Osteoblast (primary cell): ENCODE measurements at regions not wholly inside any gene's neighbourhood (a gene's known extent, or its start where the extent isn't known, plus 50 kb on each side); places are given as distances from the start of the nearest gene placed in this dataset.
A peak's percentile ranks its signal among the peaks of the same experiment; 100 is the strongest.

Experiments used
- DNase-seq: peaks from one replicate; pipeline ENCODE4 v3.0.0; 2011; ENCODE audit warnings: low spot score, mixed read lengths; ENCODE audit not compliant: insufficient read length; ENCODE audit errors: missing footprints
- H2AFZ ChIP-seq: 2 replicates; pipeline ENCODE4 v1.6.0; 2011; ENCODE audit warnings: mild to moderate bottlenecking, low read length
- H3K27ac ChIP-seq: 2 replicates; pipeline ENCODE4 v1.5.1; 2011; ENCODE audit warnings: mild to moderate bottlenecking, low read depth, low read length, moderate library complexity
- H3K27me3 ChIP-seq: 2 replicates; pipeline ENCODE4 v1.6.0; 2012; ENCODE audit warnings: mild to moderate bottlenecking, control low read depth, inconsistent platforms, low read length, moderate library complexity; ENCODE audit not compliant: insufficient read depth
- H3K36me3 ChIP-seq: 2 replicates; pipeline ENCODE4 v1.5.1; 2011; ENCODE audit warnings: mild to moderate bottlenecking, low read length, control low read depth, moderate library complexity; ENCODE audit not compliant: insufficient read depth
- H3K4me1 ChIP-seq: 2 replicates; pipeline ENCODE4 v1.5.1; 2011; ENCODE audit warnings: mild to moderate bottlenecking, low read length, control low read depth, moderate library complexity; ENCODE audit not compliant: insufficient read depth
- H3K4me2 ChIP-seq: 2 replicates; pipeline ENCODE4 v1.6.0; 2011; ENCODE audit warnings: mild to moderate bottlenecking, low read length; ENCODE audit not compliant: insufficient read depth
- H3K4me3 ChIP-seq: fragments of 200-600 bp; sonication (generic); 3 replicates; pipeline ENCODE4 v1.5.1; 2012; ENCODE audit warnings: mild to moderate bottlenecking, low read length, inconsistent platforms; ENCODE audit not compliant: insufficient read depth
- H3K79me2 ChIP-seq: 2 replicates; pipeline ENCODE4 v1.6.0; 2012; ENCODE audit warnings: mild to moderate bottlenecking, low read length, control low read depth, inconsistent platforms; ENCODE audit not compliant: insufficient read depth
- H3K9me3 ChIP-seq: 2 replicates; pipeline ENCODE4 v1.5.1; 2011; ENCODE audit warnings: low read depth, low read length, control low read depth
- H4K20me1 ChIP-seq: 2 replicates; pipeline ENCODE4 v1.6.0; 2012; ENCODE audit warnings: mild to moderate bottlenecking, low read length, control low read depth; ENCODE audit not compliant: insufficient read depth
- CTCF ChIP-seq: IDR thresholded peaks from 2 replicates; pipeline ENCODE4 v1.5.1; 2011; ENCODE audit warnings: mild to moderate bottlenecking, low read depth, low read length, moderate library complexity; ENCODE audit errors: extremely low read depth

DNA sequence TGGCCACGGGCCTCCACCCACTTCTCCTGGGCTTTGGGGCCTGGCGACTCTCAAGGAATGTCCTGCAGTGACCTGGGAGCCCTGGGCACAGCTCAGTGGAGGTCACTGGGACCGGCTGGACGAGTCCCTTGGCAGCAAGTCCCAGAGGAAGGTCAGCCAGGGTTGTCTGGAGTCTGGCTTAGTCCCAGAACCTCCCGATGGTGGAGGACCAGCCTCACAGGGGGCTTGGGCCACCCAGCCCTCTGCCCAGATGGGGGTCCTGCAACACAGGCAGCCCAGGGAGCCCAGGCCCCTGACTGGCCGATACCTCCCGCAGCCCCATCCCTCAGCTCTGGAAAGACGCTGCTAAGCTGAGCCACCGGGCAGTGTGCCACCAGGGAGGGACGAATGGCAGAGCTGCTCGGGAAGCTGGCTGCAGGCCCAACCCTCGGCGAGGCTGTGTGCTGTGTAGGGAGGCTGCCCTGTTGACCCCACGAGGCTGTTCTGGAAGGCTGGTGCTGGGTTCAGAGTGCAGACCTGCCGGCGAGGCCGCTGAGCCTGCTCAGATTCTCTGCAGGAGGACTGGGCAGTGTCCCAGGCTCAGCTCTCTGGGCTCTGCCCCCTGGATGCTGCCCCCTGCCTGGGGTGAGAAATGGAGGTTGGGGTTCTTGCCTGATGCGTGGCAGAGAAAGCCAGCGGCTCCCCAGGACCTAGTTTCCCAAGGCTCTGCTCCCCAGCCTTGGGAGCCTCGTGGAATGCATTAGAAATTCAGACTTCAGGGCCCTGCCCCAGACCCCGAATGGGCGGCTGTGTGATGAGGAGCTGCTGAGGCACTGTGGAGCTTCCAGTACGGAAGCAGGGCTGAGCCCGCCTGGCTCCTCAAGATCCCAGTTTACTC is 61.7 kb downstream of the ADRA2C start:
- peak; percentile 97 for DNase-seq
- Histone ChIP-seq H3K4me3 (no peak overlapping the region), H3K27ac (no peak overlapping the region), H3K36me3 (no peaks in the 10 kb centered on the region), H3K79me2 (no peaks in the 10 kb centered on the region), H3K9me3 (no peaks in the 10 kb centered on the region), H3K27me3 (peaks cover 10% of the 10 kb centered on the region), H3K4me2 (no peak overlapping the region), H4K20me1 (no peaks in the 10 kb centered on the region), H2AFZ (no peak overlapping the region), H3K4me1 (no peaks in the 10 kb centered on the region)
- TF ChIP-seq CTCF = no peak

- H3K9me3 ChIP-seq = no peaks in the 10 kb centered on the region
- peak; percentile 54 for DNase-seq
- H3K36me3 ChIP-seq = no peaks in the 10 kb centered on the region
- no peak overlapping the region for H3K27ac ChIP-seq
- TF ChIP-seq CTCF = no peak
- H4K20me1 ChIP-seq = no peaks in the 10 kb centered on the region
- H3K79me2 ChIP-seq = no peaks in the 10 kb centered on the region
- no peak overlapping the region for H3K4me3 ChIP-seq
- H3K4me1 ChIP-seq = no peaks in the 10 kb centered on the region
- peaks cover 8% of the 10 kb centered on the region for H3K27me3 ChIP-seq
- no peak overlapping the region for H3K4me2 ChIP-seq
- H2AFZ ChIP-seq = no peak overlapping the region
Observed at GRCh38 chr4:3828546-3828945, 62.4 kb downstream of the ADRA2C start.

DNA sequence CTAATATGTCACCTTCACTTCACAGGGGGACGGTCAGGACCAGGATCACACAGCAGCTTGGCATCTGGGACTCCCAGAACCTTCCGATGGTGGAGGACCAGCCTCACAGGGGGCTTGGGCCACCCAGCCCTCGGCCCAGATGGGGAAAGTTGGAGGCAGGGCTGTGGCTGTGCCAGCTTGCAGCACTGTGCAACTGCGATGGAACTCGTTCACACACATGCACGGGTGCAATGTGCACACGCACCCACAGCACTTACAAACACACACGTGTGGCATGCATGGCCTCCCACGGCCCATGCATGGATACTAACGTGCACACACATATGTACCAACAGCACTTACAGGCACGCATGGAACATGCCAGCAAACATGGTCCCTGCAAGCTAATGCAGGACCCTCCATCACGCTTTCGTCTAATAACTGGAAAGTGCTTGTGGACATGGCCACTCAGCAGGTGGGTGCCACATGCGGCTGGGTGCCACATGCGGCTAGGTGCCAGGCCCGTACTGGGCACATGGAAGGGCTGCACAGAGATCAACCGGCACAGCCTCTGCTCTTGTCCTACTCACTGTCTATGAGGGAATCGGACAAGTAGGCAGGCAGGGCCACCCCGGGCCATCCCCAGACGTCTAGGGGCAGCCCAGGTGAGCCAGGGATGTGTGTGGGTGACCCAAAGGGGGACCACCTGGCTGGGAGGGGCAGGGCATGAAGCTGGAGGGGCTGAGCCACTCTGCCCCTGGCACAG is 63.2 kb downstream of the ADRA2C start:
- no peak for TF ChIP-seq CTCF
- no peak overlapping the region for H3K4me3 ChIP-seq
- H3K79me2 ChIP-seq = no peaks in the 10 kb centered on the region
- peak; percentile 67 for DNase-seq
- no peak overlapping the region for H2AFZ ChIP-seq
- H3K9me3 ChIP-seq = no peaks in the 10 kb centered on the region
- no peak overlapping the region for H3K27ac ChIP-seq
- no peaks in the 10 kb centered on the region for H3K4me1 ChIP-seq
- no peak overlapping the region for H3K4me2 ChIP-seq
- H3K27me3 ChIP-seq = peaks cover 14% of the 10 kb centered on the region
- H4K20me1 ChIP-seq = no peaks in the 10 kb centered on the region
- no peaks in the 10 kb centered on the region for H3K36me3 ChIP-seq
